HG03439 (cell line): ENCODE measurements at regions not wholly inside any gene's neighbourhood (a gene's known extent, or its start where the extent isn't known, plus 50 kb on each side); places are given as distances from the start of the nearest gene placed in this dataset.
"Not testable (repeated sequence)": the region's sequence is repeated elsewhere in the genome, so short reads cannot be mapped to it uniquely, and the experiment has no call there.

Experiments used
- ATAC-seq: cut with Tn5 transposase; IDR thresholded peaks from one replicate; pipeline ENCODE4 v1.9.1; 2021; ENCODE audit warnings: mild to moderate bottlenecking, moderate library complexity; ENCODE audit not compliant: unreplicated experiment

- ATAC-seq = no peak
These were observed 154.6 kb upstream of the POT1 start for GRCh38 chr7:125084196-125084595.

- ATAC-seq = no peak
These were observed 144.5 kb upstream of the POT1 start for GRCh38 chr7:125074141-125074540.

GRCh38 chr7:125065546-125065945 lies 135.9 kb upstream of the POT1 start:
- ATAC-seq = no peak

- ATAC-seq = no peak
These were observed 135.4 kb upstream of the POT1 start for GRCh38 chr7:125065001-125065400.

GRCh38 chr7:125061776-125062397 lies 132.3 kb upstream of the POT1 start:
- peak; percentile 87 for ATAC-seq

GRCh38 chr7:125061083-125061745 lies 131.6 kb upstream of the POT1 start:
- not testable (repeated sequence) for ATAC-seq

- no peak for ATAC-seq
These were observed 130.3 kb upstream of the POT1 start for GRCh38 chr7:125059861-125060456.

GRCh38 chr7:125057963-125058362 lies 128.3 kb upstream of the POT1 start:
- ATAC-seq = no peak

- ATAC-seq = no peak
These were observed 125.8 kb upstream of the POT1 start for GRCh38 chr7:125055376-125055775.

GRCh38 chr7:125046767-125047166 lies 117.1 kb upstream of the POT1 start:
- ATAC-seq = no peak

GRCh38 chr7:125033506-125033905 lies 103.9 kb upstream of the POT1 start:
- ATAC-seq = no peak

GRCh38 chr7:125032943-125033342 lies 103.3 kb upstream of the POT1 start:
- no peak for ATAC-seq

GRCh38 chr7:125030756-125031387 lies 101.2 kb upstream of the POT1 start:
- no peak for ATAC-seq

- ATAC-seq = no peak
These were observed 96.0 kb upstream of the POT1 start for GRCh38 chr7:125025620-125026019.

- no peak for ATAC-seq
These were observed 91.2 kb upstream of the POT1 start for GRCh38 chr7:125020801-125021200.

- ATAC-seq = no peak
These were observed 80.9 kb upstream of the POT1 start for GRCh38 chr7:125010540-125010939.

- peak; percentile 67 for ATAC-seq
These were observed 67.2 kb upstream of the POT1 start for GRCh38 chr7:124996778-124997177.

GRCh38 chr7:124992851-124993562 lies 63.4 kb upstream of the POT1 start:
- no peak for ATAC-seq

GRCh38 chr7:124989911-124990310 lies 60.3 kb upstream of the POT1 start:
- ATAC-seq = no peak
